ENCODE measurements at regions not wholly inside any gene's neighbourhood (a gene's known extent, or its start where the extent isn't known, plus 50 kb on each side); places are given as distances from the start of the nearest gene placed in this dataset.

DNA sequence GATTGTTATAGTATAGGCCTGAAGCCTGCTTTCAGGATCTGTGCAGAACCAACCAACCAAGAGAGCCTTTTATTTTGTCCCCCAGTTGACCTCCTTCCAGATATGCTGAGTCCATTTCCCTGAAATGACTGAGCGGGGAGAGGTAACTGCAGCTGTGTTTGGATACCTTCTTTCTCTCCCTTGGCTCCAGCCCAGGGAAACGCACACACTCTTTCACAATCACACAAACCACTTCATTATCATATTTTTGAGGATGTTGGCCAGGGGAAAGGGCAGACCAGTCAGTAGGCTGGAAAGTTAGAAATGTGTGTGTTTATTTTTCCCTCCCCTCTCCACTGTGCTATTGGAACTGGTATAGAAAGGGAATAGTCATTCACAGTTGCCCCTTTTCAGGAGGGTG is 417.7 kb upstream of the TBL1XR1 start:
- intact Hi-C loops (cut with DNase I), result no loop called here

GRCh38 chr3:177618873-177619733 is 421.8 kb upstream of the TBL1XR1 start:
- Histone ChIP-seq H3K4me1 (peaks cover 0 to 47% (median 38%) of the 10 kb centered on the region in 4 donors), H3K27me3 (no peaks in the 10 kb centered on the region), H3K36me3 (no peaks in the 10 kb centered on the region), H3K27ac (peak overlapping the region; percentile 69 to 83 (median 74)), H3K4me3 (no peak overlapping the region), H3K9me3 (no peaks in the 10 kb centered on the region)
- WGBS, 2 donors, result 15 to 47% methylated on average over 8 of the region's 8 CpGs
- intact Hi-C loops (cut with DNase I), result no loop called here
- TF ChIP-seq EP300 (IDR thresholded peaks at IDR 0.05), result peak in 1 of 4 donors; percentile 16
- TF ChIP-seq, protein P1, sequence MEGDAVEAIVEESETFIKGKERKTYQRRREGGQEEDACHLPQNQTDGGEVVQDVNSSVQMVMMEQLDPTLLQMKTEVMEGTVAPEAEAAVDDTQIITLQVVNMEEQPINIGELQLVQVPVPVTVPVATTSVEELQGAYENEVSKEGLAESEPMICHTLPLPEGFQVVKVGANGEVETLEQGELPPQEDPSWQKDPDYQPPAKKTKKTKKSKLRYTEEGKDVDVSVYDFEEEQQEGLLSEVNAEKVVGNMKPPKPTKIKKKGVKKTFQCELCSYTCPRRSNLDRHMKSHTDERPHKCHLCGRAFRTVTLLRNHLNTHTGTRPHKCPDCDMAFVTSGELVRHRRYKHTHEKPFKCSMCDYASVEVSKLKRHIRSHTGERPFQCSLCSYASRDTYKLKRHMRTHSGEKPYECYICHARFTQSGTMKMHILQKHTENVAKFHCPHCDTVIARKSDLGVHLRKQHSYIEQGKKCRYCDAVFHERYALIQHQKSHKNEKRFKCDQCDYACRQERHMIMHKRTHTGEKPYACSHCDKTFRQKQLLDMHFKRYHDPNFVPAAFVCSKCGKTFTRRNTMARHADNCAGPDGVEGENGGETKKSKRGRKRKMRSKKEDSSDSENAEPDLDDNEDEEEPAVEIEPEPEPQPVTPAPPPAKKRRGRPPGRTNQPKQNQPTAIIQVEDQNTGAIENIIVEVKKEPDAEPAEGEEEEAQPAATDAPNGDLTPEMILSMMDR (IDR thresholded peaks at IDR 0.05), result no peak
- peak in 1 of 4 donors; percentile 37 for TF ChIP-seq POLR2AphosphoS5 (IDR thresholded peaks at IDR 0.05)
- DNase-seq, result no peak

More for the DNA sequence above, 417.7 kb upstream of the TBL1XR1 start:
- H3K36me3 ChIP-seq, result no peaks in the 10 kb centered on the region
- TF ChIP-seq EP300 (IDR thresholded peaks at IDR 0.05), result no peak
- peak; percentile 27 to 59 (median 42) for TF ChIP-seq POLR2AphosphoS5 (IDR thresholded peaks at IDR 0.05)
- TF ChIP-seq, protein P1 (IDR thresholded peaks at IDR 0.05), result no peak
- TF ChIP-seq POLR2A (IDR thresholded peaks at IDR 0.05), result no peak
- H3K27me3 ChIP-seq, result no peaks in the 10 kb centered on the region
- peak; percentile 81 for DNase-seq
- no peak overlapping the region for H3K4me3 ChIP-seq
- peak overlapping the region in 1 of 4 donors; percentile 20 for H3K27ac ChIP-seq
- WGBS, 2 donors, result 9 to 40% methylated on average over 2 of the region's 2 CpGs
- no peaks in the 10 kb centered on the region for H3K9me3 ChIP-seq
- H3K4me1 ChIP-seq, result peaks cover 0 to 46% (median 42%) of the 10 kb centered on the region in 4 donors

- TF ChIP-seq POLR2AphosphoS5 (IDR thresholded peaks at IDR 0.05), result no peak
- TF ChIP-seq, protein P1 (IDR thresholded peaks at IDR 0.05), result no peak
- no peak for TF ChIP-seq EP300 (IDR thresholded peaks at IDR 0.05)
- no peak for TF ChIP-seq POLR2A (IDR thresholded peaks at IDR 0.05)
- Histone ChIP-seq H3K27ac (peak overlapping the region; percentile 69 to 83 (median 74)), H3K9me3 (no peaks in the 10 kb centered on the region), H3K4me1 (peaks cover 0 to 39% (median 34%) of the 10 kb centered on the region in 4 donors), H3K4me3 (no peak overlapping the region), H3K36me3 (no peaks in the 10 kb centered on the region), H3K27me3 (no peaks in the 10 kb centered on the region)
- intact Hi-C loops (cut with DNase I), result no loop called here
- WGBS, 2 donors, result 88 to 93% methylated on average over 9 of the region's 9 CpGs
- DNase-seq, result no peak
Measured at GRCh38 chr3:177620073-177620472, 422.8 kb upstream of the TBL1XR1 start.

DNA sequence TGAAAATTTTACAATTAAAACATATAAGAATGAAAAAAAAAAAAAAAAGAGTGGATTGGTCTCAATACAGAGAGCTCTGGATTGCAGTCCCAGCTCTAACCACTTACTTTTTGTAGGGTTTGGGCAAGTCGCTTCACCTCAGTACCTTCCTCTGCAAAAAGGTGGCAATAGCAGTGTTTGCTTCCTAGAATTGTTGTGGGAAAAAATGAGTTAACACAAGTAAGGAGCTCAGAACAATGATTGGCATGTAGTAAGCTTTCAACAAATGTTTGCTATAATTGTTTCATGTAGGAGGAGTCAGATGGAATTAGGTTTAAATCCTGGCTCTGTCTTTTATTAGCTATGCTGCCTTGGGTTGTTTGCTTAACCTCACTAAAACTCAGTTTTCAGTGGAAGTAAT is 425.2 kb upstream of the TBL1XR1 start:
- Histone ChIP-seq H3K36me3 (no peaks in the 10 kb centered on the region), H3K27me3 (no peaks in the 10 kb centered on the region), H3K9me3 (no peaks in the 10 kb centered on the region), H3K27ac (peak overlapping the region in 3 of 4 donors; percentile 27 to 54 (median 38)), H3K4me1 (peaks cover 0 to 38% (median 30%) of the 10 kb centered on the region in 4 donors), H3K4me3 (no peak overlapping the region)
- DNase-seq, result no peak
- TF ChIP-seq, protein P1 (IDR thresholded peaks at IDR 0.05), result no peak
- TF ChIP-seq POLR2A (IDR thresholded peaks at IDR 0.05) (no peak), EP300 (IDR thresholded peaks at IDR 0.05) (no peak), POLR2AphosphoS5 (IDR thresholded peaks at IDR 0.05) (no peak)
- intact Hi-C loops (cut with DNase I), result no loop called here
- 90 to 96% methylated on average over 1 of the region's 1 CpG for WGBS, 2 donors
